Vagina (tissue), 2 donors: ENCODE measurements at regions not wholly inside any gene's neighbourhood (a gene's known extent, or its start where the extent isn't known, plus 50 kb on each side); places are given as distances from the start of the nearest gene placed in this dataset.
"Not testable (repeated sequence)": the region's sequence is repeated elsewhere in the genome, so short reads cannot be mapped to it uniquely, and the experiment has no call there.

Source experiments
- CTCF ChIP-seq, 3 experiments: fragments of 450-650 bp in 2 of 3; fragments of 200-600 bp in 1 of 3; sonication (generic) in 1 of 3; IDR thresholded peaks; one replicate each; pipeline ENCODE4 v1.5.1; 2017 to 2019; ENCODE audit warnings: antibody characterized with exemption in 3 of 3, mild to moderate bottlenecking in 2 of 3, moderate library complexity in 2 of 3
- POLR2A ChIP-seq, 2 donors: fragments of 450-650 bp; IDR thresholded peaks; one replicate each; pipeline ENCODE4 v1.6.1; 2017; ENCODE audit warnings: antibody characterized with exemption in 2 of 2, mild to moderate bottlenecking in 2 of 2, moderate library complexity in 2 of 2
- POLR2AphosphoS5 ChIP-seq, 2 donors: sonication (generic); formaldehyde crosslinking; IDR thresholded peaks; one replicate each; pipeline ENCODE4 v1.9.0; 2017; ENCODE audit warnings: antibody characterized with exemption in 2 of 2, mild to moderate bottlenecking in 2 of 2, low read depth in 1 of 2; ENCODE audit not compliant: insufficient read depth in 1 of 2

DNA sequence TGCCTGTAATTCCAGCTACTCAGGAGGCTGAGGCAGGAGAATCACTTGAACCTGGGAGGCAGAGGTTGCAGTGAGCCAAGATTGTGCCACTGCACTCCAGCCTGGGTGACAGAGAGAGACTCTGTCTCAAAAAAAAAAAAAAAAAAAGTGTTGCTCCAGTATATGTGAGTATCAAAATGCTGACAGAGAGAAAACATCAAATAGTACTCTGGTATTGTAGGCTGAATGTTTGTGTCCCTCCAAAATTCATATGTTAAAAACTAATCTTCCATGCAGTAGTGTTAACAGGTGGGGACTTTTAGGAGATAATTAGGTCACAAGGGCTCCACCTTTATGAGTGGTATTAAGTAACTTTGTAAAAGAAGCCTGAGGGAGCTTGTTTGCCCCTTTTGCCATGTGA is 67.4 kb upstream of the KLF7 start:
- TF ChIP-seq POLR2A (IDR thresholded peaks at IDR 0.05); POLR2AphosphoS5 (IDR thresholded peaks at IDR 0.05; ENCODE audit: insufficient read depth in 1 of 2, low read depth in 1 of 2); CTCF (IDR thresholded peaks at IDR 0.05): not testable (repeated sequence)
